IPS-18a (cell line): ENCODE measurements at regions not wholly inside any gene's neighbourhood (a gene's known extent, or its start where the extent isn't known, plus 50 kb on each side); places are given as distances from the start of the nearest gene placed in this dataset.
"Not testable (repeated sequence)": the region's sequence is repeated elsewhere in the genome, so short reads cannot be mapped to it uniquely, and the experiment has no call there.

Experiments used
- H3K27ac ChIP-seq: one replicate; pipeline ENCODE4 v1.5.1; 2013; ENCODE audit warnings: low read length
- H3K27me3 ChIP-seq: one replicate; pipeline ENCODE4 v1.6.1; 2013; ENCODE audit warnings: mild to moderate bottlenecking, low read length; ENCODE audit not compliant: control insufficient read depth, insufficient read depth
- H3K36me3 ChIP-seq: one replicate; pipeline ENCODE4 v1.6.1; 2013; ENCODE audit warnings: low read depth, low read length; ENCODE audit not compliant: control insufficient read depth
- H3K4me1 ChIP-seq: one replicate; pipeline ENCODE4 v1.6.1; 2013; ENCODE audit warnings: low read depth, low read length; ENCODE audit not compliant: control insufficient read depth
- H3K4me3 ChIP-seq: one replicate; pipeline ENCODE4 v1.5.1; 2013; ENCODE audit warnings: low read length
- H3K9ac ChIP-seq: one replicate; pipeline ENCODE4 v1.6.1; 2013; ENCODE audit warnings: mild to moderate bottlenecking, low read length, moderate library complexity
- H3K9me3 ChIP-seq: one replicate; pipeline ENCODE4 v1.6.1; 2013; ENCODE audit warnings: low read depth, low read length; ENCODE audit not compliant: control insufficient read depth

DNA sequence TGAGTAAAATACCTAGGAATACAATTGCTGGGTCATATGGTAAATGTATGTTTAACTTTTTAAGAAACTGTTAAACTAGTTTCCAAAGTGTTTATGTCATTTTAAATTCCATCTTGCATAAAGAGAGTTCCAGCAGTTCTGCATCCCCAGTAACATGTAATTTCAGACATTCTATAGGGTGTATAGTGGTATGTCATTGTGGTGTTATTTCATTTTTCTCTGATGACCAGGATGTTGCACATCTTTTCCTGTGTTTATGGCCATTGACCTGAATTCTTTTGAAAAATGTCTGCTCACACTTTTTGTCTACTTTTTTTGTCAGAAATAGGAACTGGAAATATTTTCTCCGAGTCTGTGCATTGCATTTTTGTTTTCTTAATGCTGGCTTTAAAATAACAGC lies 128.9 kb downstream of the TMEM200A start:
- H3K9me3 ChIP-seq, result no peaks in the 10 kb centered on the region
- H3K27me3 ChIP-seq, result no peaks in the 10 kb centered on the region
- no peak overlapping the region for H3K27ac ChIP-seq
- H3K9ac ChIP-seq, result no peak overlapping the region
- no peak overlapping the region for H3K4me3 ChIP-seq
- H3K4me1 ChIP-seq, result peaks cover 6% of the 10 kb centered on the region
- no peaks in the 10 kb centered on the region for H3K36me3 ChIP-seq

DNA sequence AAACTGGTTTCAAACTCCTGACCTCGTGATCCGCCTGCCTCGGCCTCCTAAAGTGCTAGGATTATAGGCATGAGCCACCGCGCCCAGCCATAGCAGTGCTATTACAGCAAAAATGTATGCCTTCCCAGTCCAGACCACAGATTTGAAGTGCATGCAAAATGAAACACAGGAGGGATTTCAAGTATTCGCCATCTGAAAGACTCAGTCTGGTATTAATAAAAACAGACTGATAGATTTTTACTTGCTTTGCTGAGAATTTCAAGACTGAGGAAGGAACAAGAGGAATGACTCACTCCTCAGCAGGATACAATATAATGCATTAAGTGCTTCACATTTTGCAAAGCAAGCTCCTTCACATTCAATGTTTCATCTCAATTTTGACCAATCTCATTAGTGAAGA lies 134.9 kb downstream of the TMEM200A start:
- H3K4me3 ChIP-seq, result no peak overlapping the region
- no peak overlapping the region for H3K27ac ChIP-seq
- no peaks in the 10 kb centered on the region for H3K9me3 ChIP-seq
- H3K36me3 ChIP-seq, result no peaks in the 10 kb centered on the region
- H3K4me1 ChIP-seq, result peaks cover 6% of the 10 kb centered on the region
- no peak overlapping the region for H3K9ac ChIP-seq
- no peaks in the 10 kb centered on the region for H3K27me3 ChIP-seq

DNA sequence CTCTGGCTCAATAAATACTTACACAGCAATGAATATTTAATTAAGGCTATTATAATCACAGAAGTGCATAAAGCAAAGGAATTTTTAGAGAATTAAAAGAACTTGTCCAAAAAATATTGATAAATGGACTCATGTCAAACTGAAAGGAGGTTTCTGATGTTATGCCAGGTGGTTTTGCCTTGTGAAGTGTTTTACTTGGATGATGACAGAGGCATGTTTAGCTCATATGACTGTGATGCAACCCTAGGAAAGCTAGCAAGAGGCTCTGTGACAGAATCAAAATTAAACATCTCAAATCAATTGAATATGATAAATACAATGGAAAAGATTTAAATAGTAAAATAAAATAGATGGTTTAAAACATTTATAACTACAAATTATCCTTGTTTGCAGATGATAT lies 137.3 kb downstream of the TMEM200A start:
- H3K36me3 ChIP-seq, result no peaks in the 10 kb centered on the region
- H3K9ac ChIP-seq, result no peak overlapping the region
- H3K4me3 ChIP-seq, result no peak overlapping the region
- H3K27ac ChIP-seq, result no peak overlapping the region
- no peaks in the 10 kb centered on the region for H3K4me1 ChIP-seq
- no peaks in the 10 kb centered on the region for H3K9me3 ChIP-seq
- no peaks in the 10 kb centered on the region for H3K27me3 ChIP-seq

DNA sequence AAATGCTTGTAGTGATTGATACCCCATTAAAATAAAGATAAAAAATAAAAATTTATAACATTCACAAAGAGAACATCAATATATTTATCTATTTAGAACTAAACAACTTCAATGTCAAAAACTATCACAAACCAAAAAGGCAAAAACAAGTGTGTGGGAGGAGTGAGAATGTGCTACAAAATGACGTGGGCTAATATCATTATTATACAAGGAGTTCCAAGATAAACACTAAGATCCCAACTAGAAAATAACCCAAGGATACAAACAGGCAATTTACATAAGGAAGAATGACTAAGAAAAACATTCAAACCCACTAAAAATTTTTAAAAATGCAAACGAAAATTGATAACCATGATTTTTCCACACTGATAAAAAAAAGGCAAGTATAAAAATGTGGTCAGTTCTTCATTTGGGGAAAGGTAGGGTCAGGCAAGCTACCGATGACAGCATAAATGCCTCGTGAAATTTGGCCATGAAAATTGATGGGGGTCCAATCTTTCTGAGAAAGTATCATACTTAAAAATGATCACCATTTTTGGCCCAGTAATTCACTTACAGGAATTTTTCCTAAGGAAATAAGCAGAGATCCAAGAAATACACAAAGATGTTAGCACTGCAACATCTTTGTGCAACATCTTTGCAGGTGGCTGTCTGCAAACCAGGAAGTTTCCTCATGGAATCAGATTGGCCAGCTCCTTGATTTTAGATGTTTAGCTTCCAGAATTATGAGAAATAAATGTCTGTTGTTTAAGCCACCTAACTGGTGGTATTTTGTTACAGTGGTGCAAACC lies 140.2 kb downstream of the TMEM200A start:
- H3K9me3 ChIP-seq, result no peaks in the 10 kb centered on the region
- H3K4me3 ChIP-seq, result no peak overlapping the region

DNA sequence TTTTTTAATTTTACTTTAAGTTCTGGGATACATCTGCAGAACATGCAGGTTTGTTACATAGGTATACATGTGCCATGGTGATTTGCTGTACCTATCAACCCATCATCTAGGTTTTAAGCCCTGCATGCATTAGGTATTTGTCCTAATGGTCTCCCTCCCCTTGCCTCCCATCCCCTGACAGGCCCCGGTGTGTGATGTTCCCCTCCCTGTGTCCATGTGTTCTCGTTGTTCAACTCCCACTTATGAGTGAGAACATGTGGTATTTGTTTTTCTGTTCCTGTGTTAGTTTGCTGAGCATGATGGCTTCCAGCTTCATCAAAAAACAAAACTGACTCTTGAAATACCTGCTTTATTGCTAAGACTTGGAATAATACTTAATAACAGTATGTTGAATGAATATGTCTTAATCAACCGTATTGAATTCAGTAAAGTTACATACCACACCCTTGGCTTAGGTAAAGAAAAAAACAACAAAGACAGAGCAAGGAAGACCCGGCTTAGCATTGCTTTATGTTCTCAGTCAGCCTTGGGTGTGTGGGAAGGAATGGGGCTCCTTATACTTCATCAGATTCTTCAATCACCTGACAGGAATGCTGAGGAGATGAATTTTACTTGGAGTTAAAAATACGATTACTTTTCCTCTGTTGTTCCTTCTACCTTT lies 141.3 kb downstream of the TMEM200A start:
- H3K36me3 ChIP-seq, H3K27ac ChIP-seq, H3K9ac ChIP-seq, H3K9me3 ChIP-seq, H3K27me3 ChIP-seq, H3K4me3 ChIP-seq, H3K4me1 ChIP-seq: not testable (repeated sequence)

More for the DNA sequence above, 140.2 kb downstream of the TMEM200A start:
- Histone ChIP-seq H3K36me3 (no peaks in the 10 kb centered on the region), H3K27me3 (no peaks in the 10 kb centered on the region), H3K4me1 (no peaks in the 10 kb centered on the region), H3K9ac (no peak overlapping the region), H3K27ac (no peak overlapping the region)

DNA sequence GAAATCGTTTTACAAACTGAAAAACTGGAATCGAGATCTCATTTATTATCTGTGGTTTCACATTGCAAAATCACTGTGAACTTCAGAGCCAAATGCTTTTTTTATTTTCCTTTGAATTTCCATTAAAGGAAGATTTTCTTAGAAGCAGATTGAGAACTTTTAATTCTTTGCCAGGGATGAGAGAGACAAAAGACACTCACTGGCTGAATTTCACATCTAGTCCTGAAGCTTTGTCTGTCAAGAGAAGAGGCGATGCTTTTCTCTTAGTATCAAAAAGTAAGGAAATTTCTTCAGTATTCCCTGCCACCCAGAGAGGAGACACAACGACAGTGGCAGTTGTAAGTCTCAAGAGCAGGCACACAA lies 141.8 kb downstream of the TMEM200A start:
- no peak overlapping the region for H3K27ac ChIP-seq
- H3K9me3 ChIP-seq, result no peaks in the 10 kb centered on the region
- H3K36me3 ChIP-seq, result no peaks in the 10 kb centered on the region
- H3K27me3 ChIP-seq, result no peaks in the 10 kb centered on the region
- no peaks in the 10 kb centered on the region for H3K4me1 ChIP-seq
- no peak overlapping the region for H3K9ac ChIP-seq
- no peak overlapping the region for H3K4me3 ChIP-seq

DNA sequence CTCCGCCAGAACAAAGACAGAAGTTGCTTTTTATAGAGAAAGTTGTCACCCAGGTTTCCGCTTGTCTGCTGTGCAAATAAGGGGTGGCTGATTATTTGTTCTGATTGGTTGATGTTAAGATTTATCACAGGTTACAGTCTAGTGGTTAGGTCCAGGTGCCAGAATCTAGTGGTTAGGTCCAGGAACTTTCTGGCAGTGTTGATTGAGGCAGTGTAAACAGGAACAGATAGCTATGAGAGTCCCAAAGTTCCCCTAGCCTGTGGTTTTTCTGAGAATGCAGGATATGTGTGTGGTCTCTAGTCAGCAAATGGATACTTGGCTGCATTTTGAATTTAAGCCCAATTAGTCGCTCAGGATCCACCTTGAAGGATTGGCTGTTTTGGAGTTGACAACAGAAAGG lies 148.0 kb downstream of the TMEM200A start:
- Histone ChIP-seq H3K4me1 (no peaks in the 10 kb centered on the region), H3K27ac (no peak overlapping the region), H3K9me3 (no peaks in the 10 kb centered on the region), H3K9ac (no peak overlapping the region), H3K4me3 (no peak overlapping the region), H3K36me3 (no peaks in the 10 kb centered on the region), H3K27me3 (no peaks in the 10 kb centered on the region)

DNA sequence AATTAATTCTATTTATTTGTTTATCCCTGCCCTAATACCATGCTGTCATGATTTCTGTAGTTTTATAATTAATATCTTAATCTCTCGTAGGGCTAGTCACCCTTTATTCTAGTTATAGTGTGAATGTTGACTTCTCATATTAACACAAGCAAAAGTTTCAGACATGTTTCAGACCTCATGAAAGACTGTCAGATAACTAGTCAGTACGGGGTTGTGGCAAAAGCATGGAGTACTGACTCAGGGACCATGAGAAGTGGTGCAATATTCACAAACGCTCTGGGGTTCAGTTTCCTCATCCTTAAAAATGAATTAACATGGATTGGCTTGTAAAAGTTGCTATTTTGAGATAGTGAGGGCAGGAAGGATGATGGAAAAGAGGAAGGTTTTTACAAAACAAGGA lies 148.9 kb downstream of the TMEM200A start:
- Histone ChIP-seq H3K4me3 (no peak overlapping the region), H3K27me3 (no peaks in the 10 kb centered on the region), H3K36me3 (no peaks in the 10 kb centered on the region), H3K27ac (no peak overlapping the region), H3K4me1 (no peaks in the 10 kb centered on the region), H3K9ac (no peak overlapping the region), H3K9me3 (no peaks in the 10 kb centered on the region)

DNA sequence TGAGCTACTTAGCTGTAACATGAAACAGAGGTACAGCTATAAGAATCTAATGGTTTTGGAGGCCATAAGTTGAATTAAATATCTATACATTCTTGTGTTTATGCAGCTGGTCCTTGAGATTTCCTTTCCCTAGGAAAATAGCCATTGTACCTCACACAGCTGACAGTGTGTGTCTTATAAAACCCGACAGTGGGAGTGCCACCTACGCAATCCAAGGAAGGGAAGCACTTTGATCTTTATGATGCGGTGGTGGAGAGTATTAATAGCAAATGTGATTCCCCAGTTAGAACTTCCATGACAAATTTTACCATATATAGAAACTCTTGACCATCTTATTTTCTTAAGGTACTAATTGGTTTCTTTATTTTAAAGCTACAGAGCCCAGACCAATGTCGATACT lies 149.5 kb downstream of the TMEM200A start:
- no peaks in the 10 kb centered on the region for H3K27me3 ChIP-seq

DNA sequence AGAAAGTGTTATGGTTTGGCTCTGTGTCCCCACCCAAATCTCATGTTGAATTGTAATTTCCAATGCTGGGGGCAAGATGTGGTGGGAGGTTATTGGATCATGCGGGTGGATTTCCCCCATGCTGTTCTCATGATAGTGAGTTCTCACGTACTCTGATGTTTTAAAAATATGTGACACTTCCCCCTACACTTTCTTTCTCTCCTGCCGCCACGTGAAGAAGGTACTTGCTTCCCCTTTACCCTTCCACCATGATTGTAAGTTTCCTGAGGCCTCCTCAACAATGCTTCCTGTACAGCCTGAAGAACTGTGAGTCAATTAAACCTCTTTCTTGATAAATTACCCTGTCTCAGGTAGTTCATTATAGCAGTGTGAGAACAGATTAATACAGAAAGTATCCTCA lies 150.8 kb downstream of the TMEM200A start:
- Histone ChIP-seq H3K9ac (no peak overlapping the region), H3K9me3 (no peaks in the 10 kb centered on the region), H3K36me3 (no peaks in the 10 kb centered on the region), H3K27me3 (no peaks in the 10 kb centered on the region), H3K27ac (no peak overlapping the region), H3K4me3 (no peak overlapping the region), H3K4me1 (no peaks in the 10 kb centered on the region)

More for the DNA sequence above, 149.5 kb downstream of the TMEM200A start:
- Histone ChIP-seq H3K36me3 (no peaks in the 10 kb centered on the region), H3K27ac (no peak overlapping the region), H3K4me3 (no peak overlapping the region), H3K9ac (no peak overlapping the region), H3K4me1 (no peaks in the 10 kb centered on the region), H3K9me3 (no peaks in the 10 kb centered on the region)

DNA sequence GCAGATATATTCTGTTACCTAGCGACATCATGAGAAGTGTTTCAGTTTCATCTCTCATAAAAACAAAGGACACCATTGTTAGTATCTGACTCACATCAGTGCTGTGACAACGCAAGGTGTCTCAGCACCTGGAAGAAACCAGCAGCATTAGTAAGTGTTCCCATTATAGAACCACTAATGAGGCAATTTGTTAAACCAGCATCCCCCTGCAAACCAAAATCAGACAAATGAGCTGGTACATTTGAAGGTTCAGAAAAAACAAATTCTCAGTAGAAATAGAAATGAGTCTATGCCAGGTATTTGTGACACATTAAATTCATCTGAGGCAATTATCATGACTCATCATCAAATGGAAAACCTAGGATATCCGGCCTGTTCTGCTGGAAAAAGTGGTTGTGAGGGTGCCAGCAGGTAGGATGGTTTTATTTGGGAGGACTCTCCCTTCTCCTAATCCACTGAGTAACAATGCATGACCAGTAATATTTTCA lies 151.7 kb downstream of the TMEM200A start:
- Histone ChIP-seq H3K9ac (no peak overlapping the region), H3K27me3 (no peaks in the 10 kb centered on the region), H3K9me3 (no peaks in the 10 kb centered on the region), H3K27ac (no peak overlapping the region), H3K4me1 (no peaks in the 10 kb centered on the region), H3K4me3 (no peak overlapping the region), H3K36me3 (no peaks in the 10 kb centered on the region)

DNA sequence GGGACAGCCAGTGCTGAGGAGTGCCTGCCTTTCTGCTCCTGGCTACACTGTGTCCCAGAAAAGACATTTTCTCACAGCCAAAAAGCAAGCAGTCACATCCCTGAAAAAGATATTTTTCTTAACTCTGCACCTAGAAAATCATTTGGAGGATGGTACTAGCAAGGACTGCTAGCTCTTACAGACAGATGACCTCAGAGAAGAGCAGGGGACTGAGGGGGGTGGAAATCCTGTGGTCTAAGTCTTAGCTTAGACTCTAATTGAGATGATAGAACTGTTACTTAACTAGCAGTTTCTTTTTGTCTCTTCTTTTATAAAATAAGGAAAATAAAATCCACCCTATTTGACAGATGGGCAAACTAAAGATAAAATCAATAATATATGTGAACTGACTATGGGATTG lies 152.8 kb downstream of the TMEM200A start:
- Histone ChIP-seq H3K9me3 (no peaks in the 10 kb centered on the region), H3K4me1 (no peaks in the 10 kb centered on the region), H3K9ac (no peak overlapping the region), H3K4me3 (no peak overlapping the region), H3K27me3 (no peaks in the 10 kb centered on the region), H3K27ac (no peak overlapping the region), H3K36me3 (no peaks in the 10 kb centered on the region)
